H1 (cell line): ENCODE measurements at regions not wholly inside any gene's neighbourhood (a gene's known extent, or its start where the extent isn't known, plus 50 kb on each side); places are given as distances from the start of the nearest gene placed in this dataset.

ENCODE experiments used
- CTCF ChIA-PET: fragments of 300-600 bp; sonication (Branson Sonifier 250); formaldehyde crosslinking; loops from one replicate; lab custom pipeline; 2021; ENCODE audit not compliant: partially characterized antibody; lab: Charles Lee
- POLR2A ChIA-PET: fragments of 300-600 bp; sonication (Branson Sonifier 250); formaldehyde crosslinking; loops from one replicate; lab custom pipeline; 2021; ENCODE audit warnings: inconsistent platforms; ENCODE audit not compliant: partially characterized antibody; lab: Charles Lee
- DNase-seq, 2 experiments: peaks; one replicate each; pipeline versions ENCODE4 v3.0.0 to v3.0.0-alpha.2; 2010 to 2022; ENCODE audit warnings: low spot score in 2 of 2, low read depth in 1 of 2, mixed read lengths in 1 of 2
- FAIRE-seq: peaks from 2 replicates; lab custom pipeline; 2011; peaks lifted over from hg19 to GRCh38; lab: Jason Lieb, UNC
- H2AFZ ChIP-seq: 2 replicates; pipeline ENCODE4 v1.8.1; 2012; ENCODE audit warnings: low read length, inconsistent platforms
- H2AK5ac ChIP-seq: 2 replicates; pipeline ENCODE4 v1.6.1; 2013; ENCODE audit warnings: low read depth, low read length
- H2BK120ac ChIP-seq: replicated peaks from 2 replicates; pipeline ENCODE3; 2013; ENCODE audit warnings: low read depth, low read length, inconsistent platforms
- H2BK12ac ChIP-seq: 2 replicates; pipeline ENCODE4 v1.6.1; 2013; ENCODE audit warnings: low read depth, low read length
- H2BK15ac ChIP-seq: 2 replicates; pipeline ENCODE4 v1.6.1; 2013; ENCODE audit warnings: low read length
- H2BK20ac ChIP-seq: 2 replicates; pipeline ENCODE4 v1.6.1; 2013; ENCODE audit warnings: low read length
- H2BK5ac ChIP-seq: 2 replicates; pipeline ENCODE4 v1.6.1; 2013; ENCODE audit warnings: low read depth, low read length
- H3K14ac ChIP-seq: 2 replicates; pipeline ENCODE4 v1.6.1; 2013; ENCODE audit warnings: inconsistent platforms; ENCODE audit not compliant: insufficient read length
- H3K18ac ChIP-seq: 2 replicates; pipeline ENCODE4 v1.6.1; 2013; ENCODE audit warnings: low read length; ENCODE audit errors: extremely low read depth
- H3K23ac ChIP-seq: 2 replicates; pipeline ENCODE4 v1.6.1; 2013; ENCODE audit warnings: inconsistent platforms; ENCODE audit not compliant: insufficient read length
- H3K23me2 ChIP-seq: 2 replicates; pipeline ENCODE4 v1.6.1; 2013; ENCODE audit warnings: low read depth, low read length
- H3K27ac ChIP-seq: 2 replicates; pipeline ENCODE4 v1.6.1; 2011; ENCODE audit warnings: low read depth, low read length, inconsistent platforms
- H3K27me3 ChIP-seq, 4 experiments: replicated peaks in 1 of 4; 1 replicate in 1 of 4; 2 replicates in 3 of 4; pipeline versions ENCODE4 v1.6.1 to v1.8.1; 2011 to 2013; ENCODE audit warnings: low read length in 3 of 4, mild to moderate bottlenecking in 3 of 4, inconsistent platforms in 2 of 4, mixed read lengths in 2 of 4, moderate library complexity in 1 of 4; ENCODE audit not compliant: control insufficient read depth in 3 of 4, insufficient read depth in 3 of 4; ENCODE audit errors: extremely low read depth in 1 of 4
- H3K36me3 ChIP-seq, 4 experiments: 2 replicates each; pipeline versions ENCODE4 v1.6.1 to v1.8.1; 2011 to 2013; ENCODE audit warnings: mild to moderate bottlenecking in 4 of 4, low read length in 3 of 4, moderate library complexity in 2 of 4, control low read depth in 1 of 4, inconsistent platforms in 1 of 4; ENCODE audit not compliant: insufficient read depth in 4 of 4, control insufficient read depth in 2 of 4
- H3K4ac ChIP-seq: replicated peaks from 2 replicates; pipeline ENCODE3; 2013; ENCODE audit warnings: low read length, low read depth, mixed read lengths, inconsistent platforms; ENCODE audit not compliant: insufficient read length
- H3K4me1 ChIP-seq, 4 experiments: replicated peaks in 1 of 4; 1 replicate in 1 of 4; 2 replicates in 3 of 4; pipeline versions ENCODE4 v1.6.1 to v1.8.1; 2011 to 2013; ENCODE audit warnings: low read length in 3 of 4, inconsistent platforms in 2 of 4, mixed read lengths in 1 of 4; ENCODE audit not compliant: insufficient read depth in 4 of 4, control insufficient read depth in 3 of 4
- H3K4me2 ChIP-seq, 2 experiments: 2 replicates each; pipeline versions ENCODE4 v1.6.1 to v1.8.1; 2011 to 2013; ENCODE audit warnings: low read depth in 2 of 2, low read length in 2 of 2, control low read depth in 1 of 2, inconsistent platforms in 1 of 2, mild to moderate bottlenecking in 1 of 2; ENCODE audit not compliant: insufficient read depth in 1 of 2
- H3K4me3 ChIP-seq, 4 experiments: fragments of 200-600, 300-600 bp in 1 of 4; sonication (generic), shearing (Covaris generic), sonication (Bioruptor Twin) in 1 of 4; 2 replicates each; pipeline versions ENCODE4 v1.5.1 to v1.8.1; 2011 to 2016; ENCODE audit warnings: low read length in 4 of 4, low read depth in 3 of 4, control low read depth in 2 of 4, inconsistent platforms in 2 of 4, mild to moderate bottlenecking in 2 of 4, mixed read lengths in 1 of 4, moderate library complexity in 1 of 4; ENCODE audit not compliant: insufficient read depth in 2 of 4; ENCODE audit errors: extremely low read depth in 1 of 4
- H3K56ac ChIP-seq: replicated peaks from 2 replicates; pipeline ENCODE3; 2013; ENCODE audit warnings: low read depth, mild to moderate bottlenecking, mixed read lengths, low read length, inconsistent platforms; ENCODE audit not compliant: insufficient read length
- H3K79me1 ChIP-seq: 2 replicates; pipeline ENCODE4 v1.6.1; 2013; ENCODE audit warnings: low read depth, low read length, control low read depth
- H3K79me2 ChIP-seq, 2 experiments: 2 replicates each; pipeline versions ENCODE4 v1.6.1 to v1.8.1; 2012 to 2013; ENCODE audit warnings: low read length in 2 of 2, mild to moderate bottlenecking in 2 of 2, inconsistent platforms in 1 of 2; ENCODE audit not compliant: insufficient read depth in 2 of 2, control insufficient read depth in 1 of 2
- H3K9ac ChIP-seq, 4 experiments: replicated peaks in 1 of 4; 1 replicate in 1 of 4; 2 replicates in 3 of 4; pipeline versions ENCODE4 v1.6.1 to v1.8.1; 2011 to 2013; ENCODE audit warnings: low read depth in 3 of 4, low read length in 3 of 4, control low read depth in 2 of 4, mild to moderate bottlenecking in 2 of 4, moderate library complexity in 2 of 4, inconsistent platforms in 1 of 4; ENCODE audit errors: extremely low read depth in 1 of 4
- H3K9me3 ChIP-seq, 2 experiments: 2 replicates each; pipeline versions ENCODE4 v1.6.1 to v1.8.1; 2012 to 2013; ENCODE audit warnings: mild to moderate bottlenecking in 2 of 2, moderate library complexity in 2 of 2, control low read depth in 1 of 2, inconsistent platforms in 1 of 2, low read depth in 1 of 2, low read length in 1 of 2, mixed read lengths in 1 of 2; ENCODE audit not compliant: insufficient read depth in 2 of 2
- H4K20me1 ChIP-seq, 2 experiments: replicated peaks in 1 of 2; 2 replicates each; pipeline versions ENCODE3 to v1.8.1; 2011 to 2013; ENCODE audit warnings: inconsistent platforms in 2 of 2, low read length in 2 of 2, mild to moderate bottlenecking in 1 of 2; ENCODE audit not compliant: insufficient read depth in 2 of 2, control insufficient read depth in 1 of 2
- H4K5ac ChIP-seq: 2 replicates; pipeline ENCODE4 v1.6.1; 2013; ENCODE audit warnings: low read length, low read depth, mixed read lengths, inconsistent platforms; ENCODE audit not compliant: insufficient read length
- H4K8ac ChIP-seq: 2 replicates; pipeline ENCODE4 v1.8.0; 2013; ENCODE audit warnings: mild to moderate bottlenecking, moderate library complexity, low read length, inconsistent platforms; ENCODE audit not compliant: insufficient read depth; ENCODE audit errors: extremely low read depth
- H4K91ac ChIP-seq: replicated peaks from 2 replicates; pipeline ENCODE3; 2013; ENCODE audit warnings: low read length, mixed read lengths, inconsistent platforms; ENCODE audit not compliant: insufficient read length
- ASH2L ChIP-seq: fragments of 200-600, 300-600 bp; sonication (generic); IDR thresholded peaks from one replicate; pipeline ENCODE4 v1.7.1; 2017; ENCODE audit warnings: low read length
- BCL11A ChIP-seq, 2 experiments: IDR thresholded peaks; one replicate each; pipeline ENCODE4 v1.6.1; 2011; ENCODE audit warnings: low read depth in 2 of 2, low read length in 2 of 2, mild to moderate bottlenecking in 2 of 2
- CHD1 ChIP-seq: IDR thresholded peaks from 2 replicates; pipeline ENCODE4 v1.6.1; 2012; ENCODE audit warnings: low read depth, low read length, improper control_type of control experiment
- CTCF ChIP-seq, 3 experiments: IDR thresholded peaks; 1 replicate in 2 of 3; 2 replicates in 1 of 3; pipeline versions ENCODE4 v1.5.1 to v1.6.1; 2011; ENCODE audit warnings: low read length in 3 of 3, mild to moderate bottlenecking in 3 of 3, inconsistent platforms in 2 of 3, low read depth in 1 of 3, moderate library complexity in 1 of 3; ENCODE audit not compliant: insufficient read depth in 1 of 3; ENCODE audit errors: control extremely low read depth in 1 of 3
- KDM5A ChIP-seq: fragments of 200-600 bp; IDR thresholded peaks from 2 replicates; pipeline ENCODE4 v1.7.1; 2012; ENCODE audit warnings: mild to moderate bottlenecking, low read length, inconsistent platforms, mixed read lengths
- NANOG ChIP-seq: IDR thresholded peaks from 2 replicates; pipeline ENCODE4 v1.6.1; 2011; ENCODE audit warnings: low read length, low read depth, mild to moderate bottlenecking, inconsistent platforms; ENCODE audit not compliant: insufficient read depth, poor library complexity, severe bottlenecking
- POU5F1 ChIP-seq: IDR thresholded peaks from 2 replicates; pipeline ENCODE4 v1.6.1; 2011; ENCODE audit warnings: low read depth, mild to moderate bottlenecking, low read length, moderate library complexity
- RBBP5 ChIP-seq: IDR thresholded peaks from 2 replicates; pipeline ENCODE4 v1.7.1; 2012; ENCODE audit warnings: low read depth, mild to moderate bottlenecking, inconsistent platforms, low read length, moderate library complexity, borderline replicate concordance
- RFX5 ChIP-seq: IDR thresholded peaks from 2 replicates; pipeline ENCODE4 v1.6.1; 2011; ENCODE audit warnings: low read depth, low read length, improper control_type of control experiment, borderline replicate concordance
- SIX5 ChIP-seq: IDR thresholded peaks from 2 replicates; pipeline ENCODE4 v1.6.1; 2011; ENCODE audit warnings: mild to moderate bottlenecking, low read depth, low read length
- ZNF274 ChIP-seq: IDR thresholded peaks from 2 replicates; pipeline ENCODE4 v1.7.0; 2012; ENCODE audit warnings: low read length, borderline replicate concordance; ENCODE audit errors: extremely low read depth
- WGBS, 2 experiments: shearing (Covaris generic) in 1 of 2; methylation state at CpG; one replicate each; pipeline versions ENCODE4 v1.1.6 to v1.1.7; 2013 to 2015; ENCODE audit warnings: low lambda C conversion rate in 2 of 2, mixed read lengths in 2 of 2, inconsistent platforms in 1 of 2, low coverage in 1 of 2, missing lambda C conversion rate in 1 of 2; ENCODE audit not compliant: insufficient replicate concordance in 2 of 2, insufficient coverage in 1 of 2, insufficient read length in 1 of 2; ENCODE audit errors: extremely low coverage in 1 of 2, missing lambda C conversion rate in 1 of 2; 5-methylcytosine and 5-hydroxymethylcytosine counted together

DNA sequence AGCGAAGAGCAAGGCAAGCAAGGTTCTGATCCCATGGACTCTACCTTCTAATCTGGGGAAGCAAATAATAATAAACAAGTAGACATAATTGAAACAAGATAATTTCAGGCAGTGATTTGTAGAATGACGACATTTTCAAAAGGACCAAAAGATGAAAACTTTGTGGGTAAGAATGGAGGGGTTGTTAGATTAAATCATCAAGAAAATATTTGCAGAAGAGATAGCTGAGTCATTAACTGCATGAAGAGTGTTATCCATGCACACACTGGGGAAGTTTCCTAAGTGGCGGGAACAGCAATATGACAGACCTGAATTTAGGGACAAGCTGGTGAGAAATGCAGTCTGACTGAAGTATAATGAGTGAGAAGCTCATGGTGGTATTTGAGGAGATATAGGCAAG lies 583.1 kb upstream of the RGS18 start:
- no peak for DNase-seq
- no peaks in the 10 kb centered on the region for H3K9me3 ChIP-seq
- H4K20me1 ChIP-seq = no peaks in the 10 kb centered on the region
- no peak overlapping the region for H3K4ac ChIP-seq
- no peaks in the 10 kb centered on the region for H3K79me2 ChIP-seq
- H4K8ac ChIP-seq = no peak overlapping the region
- WGBS, 2 experiments = 91% methylated on average over 3 of the region's 3 CpGs; no CpG with 5 or more reads in 1 of the 2 experiments
- H3K27ac ChIP-seq = no peak overlapping the region
- H3K56ac ChIP-seq = no peak overlapping the region
- H3K4me2 ChIP-seq = no peak overlapping the region
- no peak overlapping the region for H3K14ac ChIP-seq
- no peak overlapping the region for H3K4me3 ChIP-seq
- no peaks in the 10 kb centered on the region for H3K36me3 ChIP-seq
- no peak overlapping the region for H3K18ac ChIP-seq
- H4K91ac ChIP-seq = no peak overlapping the region
- ChIA-PET CTCF (no interaction called here), POLR2A (no interaction called here)
- no peaks in the 10 kb centered on the region for H3K4me1 ChIP-seq
- no peak overlapping the region for H3K9ac ChIP-seq
- no peak overlapping the region for H2BK12ac ChIP-seq
- H2BK5ac ChIP-seq = no peak overlapping the region
- no peak overlapping the region for H2AK5ac ChIP-seq
- no peak overlapping the region for H4K5ac ChIP-seq
- no peak overlapping the region for H3K23ac ChIP-seq
- FAIRE-seq = no peak
- no peaks in the 10 kb centered on the region for H3K27me3 ChIP-seq
- no peaks in the 10 kb centered on the region for H3K79me1 ChIP-seq
- no peaks in the 10 kb centered on the region for H3K23me2 ChIP-seq
- H2AFZ ChIP-seq = no peak overlapping the region
- no peak overlapping the region for H2BK120ac ChIP-seq
- no peak overlapping the region for H2BK20ac ChIP-seq
- no peak overlapping the region for H2BK15ac ChIP-seq
- no peak for TF ChIP-seq BCL11A (IDR thresholded peaks at IDR 0.05; ENCODE audit: low read depth in 2 of 2, low read length in 2 of 2)
- no peak for TF ChIP-seq RFX5
- no peak for TF ChIP-seq ZNF274
- TF ChIP-seq POU5F1 = no peak
- TF ChIP-seq ASH2L = no peak
- no peak for TF ChIP-seq CHD1
- TF ChIP-seq RBBP5 = no peak
- no peak for TF ChIP-seq SIX5
- TF ChIP-seq CTCF (IDR thresholded peaks at IDR 0.05; ENCODE audit: control extremely low read depth in 1 of 3, insufficient read depth in 1 of 3, low read depth in 1 of 3, low read length in 3 of 3) = no peak
- TF ChIP-seq NANOG = no peak
- no peak for TF ChIP-seq KDM5A
